Epithelial cell of proximal tubule (primary cell): ENCODE measurements at regions not wholly inside any gene's neighbourhood (a gene's known extent, or its start where the extent isn't known, plus 50 kb on each side); places are given as distances from the start of the nearest gene placed in this dataset.
A peak's percentile ranks its signal among the peaks of the same experiment; 100 is the strongest.
"Not testable (repeated sequence)": the region's sequence is repeated elsewhere in the genome, so short reads cannot be mapped to it uniquely, and the experiment has no call there.

Experiments
- DNase-seq: peaks from one replicate; pipeline ENCODE4 v3.0.0-alpha.2; 2011; ENCODE audit warnings: low read depth
- H3K4me3 ChIP-seq: 2 replicates; pipeline ENCODE4 v1.5.1; 2011; ENCODE audit warnings: low read depth, mild to moderate bottlenecking, low read length
- CTCF ChIP-seq: conservative IDR thresholded peaks from 2 replicates; pipeline ENCODE4 v1.5.1; 2012; ENCODE audit warnings: low read depth, mild to moderate bottlenecking, low read length

- DNase-seq: no peak
- TF ChIP-seq CTCF: peak; percentile 85
- no peak overlapping the region for H3K4me3 ChIP-seq
These were observed 65.2 kb downstream of the CCDC195 start for GRCh38 chr2:224650815-224651439.

GRCh38 chr2:224647684-224648083 is 62.5 kb upstream of the CUL3 start:
- H3K4me3 ChIP-seq: not testable (repeated sequence)
- peak; percentile 15 for DNase-seq

- TF ChIP-seq CTCF: peak; percentile 77
- no peak for DNase-seq
- H3K4me3 ChIP-seq: no peak overlapping the region
These were observed 61.2 kb upstream of the CUL3 start for GRCh38 chr2:224646242-224646846.

GRCh38 chr2:224645722-224646121 is 60.6 kb upstream of the CUL3 start:
- no peak for DNase-seq
- TF ChIP-seq CTCF: no peak
- H3K4me3 ChIP-seq: no peak overlapping the region

- no peak for TF ChIP-seq CTCF
- no peak for DNase-seq
- H3K4me3 ChIP-seq: no peak overlapping the region
These were observed 55.5 kb upstream of the CUL3 start for GRCh38 chr2:224640679-224641078.

GRCh38 chr2:224638301-224638823 is 53.2 kb upstream of the CUL3 start:
- no peak for DNase-seq
- TF ChIP-seq CTCF: no peak
- H3K4me3 ChIP-seq: no peak overlapping the region
